ENCODE measurements at regions not wholly inside any gene's neighbourhood (a gene's known extent, or its start where the extent isn't known, plus 50 kb on each side); places are given as distances from the start of the nearest gene placed in this dataset.

GRCh38 chr4:29104694-29105093, 1615.5 kb upstream of the PCDH7 start:
- no peak for TF ChIP-seq CTCF (IDR thresholded peaks at IDR 0.05; ENCODE audit: insufficient read depth, low read depth, low read length)
- no peak for TF ChIP-seq EZH2 (IDR thresholded peaks at IDR 0.05; ENCODE audit: insufficient read depth, low read length)

Data from astrocyte (in vitro differentiated cells and primary cell).